ENCODE measurements at regions not wholly inside any gene's neighbourhood (a gene's known extent, or its start where the extent isn't known, plus 50 kb on each side); places are given as distances from the start of the nearest gene placed in this dataset.

GRCh38 chrX:141375011-141375760, 132.9 kb upstream of the SPANXC start:
- TF ChIP-seq MAZ (IDR thresholded peaks at IDR 0.05; ENCODE audit: borderline replicate concordance, low read depth, low read length) (no peak), CTCF (conservative IDR thresholded peaks at IDR 0.05; ENCODE audit: low read depth, low read length) (no peak), POLR2A (IDR thresholded peaks at IDR 0.05; ENCODE audit: low read depth, low read length) (no peak), BHLHE40 (IDR thresholded peaks at IDR 0.05; ENCODE audit: low read depth, low read length) (no peak), RCOR1 (IDR thresholded peaks at IDR 0.05; ENCODE audit: insufficient replicate concordance, low read length) (no peak), CEBPB (IDR thresholded peaks at IDR 0.05; ENCODE audit: low read depth, low read length) (no peak)
